Keratinocyte (primary cell): ENCODE measurements at regions not wholly inside any gene's neighbourhood (a gene's known extent, or its start where the extent isn't known, plus 50 kb on each side); places are given as distances from the start of the nearest gene placed in this dataset.

Experiments
- DNase-seq: peaks from one replicate; pipeline ENCODE4 v3.0.0-alpha.2; 2011; ENCODE audit warnings: low read depth, missing footprints, low spot score
- FAIRE-seq: peaks from 2 replicates; lab custom pipeline; 2011; peaks lifted over from hg19 to GRCh38; lab: Jason Lieb, UNC
- H2AFZ ChIP-seq: 2 replicates; pipeline ENCODE4 v1.6.0; 2012; ENCODE audit warnings: low read length, control low read depth, inconsistent platforms; ENCODE audit not compliant: control insufficient read depth
- H3K27ac ChIP-seq: 2 replicates; pipeline ENCODE4 v1.5.1; 2011; ENCODE audit warnings: low read length; ENCODE audit not compliant: control insufficient read depth, insufficient read depth
- H3K27me3 ChIP-seq: 3 replicates; pipeline ENCODE4 v1.6.0; 2011; ENCODE audit warnings: low read length; ENCODE audit not compliant: control insufficient read depth, insufficient read depth; ENCODE audit errors: extremely low read depth
- H3K36me3 ChIP-seq, 2 experiments: 2 replicates in 1 of 2; 3 replicates in 1 of 2; pipeline ENCODE4 v1.5.1; 2011; ENCODE audit warnings: low read length in 2 of 2, mild to moderate bottlenecking in 1 of 2; ENCODE audit not compliant: control insufficient read depth in 2 of 2, insufficient read depth in 2 of 2; ENCODE audit errors: extremely low read depth in 1 of 2
- H3K4me1 ChIP-seq: 3 replicates; pipeline ENCODE4 v1.5.1; 2011; ENCODE audit warnings: low read length; ENCODE audit not compliant: control insufficient read depth, insufficient read depth; ENCODE audit errors: extremely low read depth
- H3K4me2 ChIP-seq: 3 replicates; pipeline ENCODE4 v1.6.0; 2011; ENCODE audit warnings: low read depth, low read length; ENCODE audit not compliant: control insufficient read depth, insufficient read depth; ENCODE audit errors: extremely low read depth
- H3K4me3 ChIP-seq, 3 experiments: fragments of 200-600 bp in 1 of 3; sonication (generic) in 1 of 3; 2 replicates in 2 of 3; 3 replicates in 1 of 3; pipeline ENCODE4 v1.5.1; 2011 to 2016; ENCODE audit warnings: low read length in 3 of 3, mild to moderate bottlenecking in 3 of 3, control low read depth in 2 of 3, inconsistent platforms in 1 of 3, low read depth in 1 of 3, mixed read lengths in 1 of 3, mixed run types in 1 of 3, moderate library complexity in 1 of 3; ENCODE audit not compliant: control insufficient read depth in 2 of 3, insufficient read depth in 2 of 3; ENCODE audit errors: extremely low read depth in 1 of 3
- H3K79me2 ChIP-seq: 2 replicates; pipeline ENCODE4 v1.6.0; 2012; ENCODE audit warnings: low read length; ENCODE audit not compliant: control insufficient read depth, insufficient read depth
- H3K9ac ChIP-seq: 3 replicates; pipeline ENCODE4 v1.6.0; 2011; ENCODE audit warnings: low read length; ENCODE audit not compliant: control insufficient read depth, insufficient read depth; ENCODE audit errors: extremely low read depth
- H3K9me1 ChIP-seq: 3 replicates; pipeline ENCODE4 v1.6.0; 2011; ENCODE audit warnings: low read length; ENCODE audit not compliant: control insufficient read depth, insufficient read depth; ENCODE audit errors: extremely low read depth
- H3K9me3 ChIP-seq: 2 replicates; pipeline ENCODE4 v1.5.1; 2012; ENCODE audit warnings: low read depth, low read length; ENCODE audit not compliant: control insufficient read depth
- H4K20me1 ChIP-seq: 3 replicates; pipeline ENCODE4 v1.6.0; 2011; ENCODE audit warnings: low read length; ENCODE audit not compliant: control insufficient read depth, insufficient read depth; ENCODE audit errors: extremely low read depth
- CTCF ChIP-seq, 3 experiments: IDR thresholded peaks in 1 of 3; conservative IDR thresholded peaks in 1 of 3; optimal IDR thresholded peaks in 1 of 3; 2 replicates in 2 of 3; 3 replicates in 1 of 3; pipeline versions ENCODE3 to v1.5.1; 2011; ENCODE audit warnings: low read length in 3 of 3, mild to moderate bottlenecking in 3 of 3, moderate library complexity in 2 of 3, control low read depth in 1 of 3, inconsistent platforms in 1 of 3; ENCODE audit not compliant: insufficient read depth in 2 of 3; ENCODE audit errors: extremely low read depth in 1 of 3
- EZH2 ChIP-seq: IDR thresholded peaks from one replicate; pipeline ENCODE4 v1.6.1; 2012; ENCODE audit warnings: inconsistent platforms, mild to moderate bottlenecking, low read length, moderate library complexity
- dilution Hi-C: fragments of 300-500 bp; cut with MboI; formaldehyde crosslinking; loops from one replicate; pipeline ENCODE4 v1.7.0; 2020; ENCODE audit warnings: low sequenced_read_pairs; ENCODE audit not compliant: extremely low pct_ligation_motif_present

DNA sequence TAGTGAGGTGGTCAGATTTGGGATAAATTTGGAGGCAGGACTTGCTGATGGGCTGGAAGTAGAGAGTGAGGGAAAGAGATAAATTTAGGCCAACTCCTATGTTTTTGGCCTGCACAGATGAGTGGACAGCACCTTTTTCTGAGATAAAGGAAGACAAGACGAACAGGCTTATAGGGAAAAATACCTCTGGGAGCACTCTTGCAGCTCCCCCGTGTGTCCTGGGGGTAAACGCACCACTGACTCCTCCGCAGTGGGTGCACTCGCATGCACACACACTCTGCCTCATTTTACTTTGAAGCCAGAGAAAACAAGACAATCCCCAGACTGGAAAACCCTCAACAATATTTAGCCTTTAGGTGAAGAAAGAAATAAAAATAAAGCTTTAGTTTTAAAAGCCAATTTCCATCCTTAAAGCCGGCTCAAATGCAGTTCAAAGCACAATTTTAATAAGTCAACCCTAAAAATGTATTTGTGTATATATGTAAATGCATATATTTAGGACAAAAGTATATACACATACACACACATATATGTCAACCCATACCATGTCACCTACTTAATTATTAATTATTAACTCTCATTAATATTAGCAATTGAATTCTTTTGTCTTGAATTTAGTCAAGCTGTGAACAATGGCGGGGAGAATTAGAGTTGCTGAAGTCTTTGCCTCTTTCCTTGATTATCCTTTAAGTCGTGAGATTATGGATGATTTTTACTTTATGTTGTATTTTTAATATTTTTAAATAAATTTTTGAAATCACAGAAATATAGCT is 341.8 kb downstream of the ZNF326 start:
- no peak for DNase-seq
- Histone ChIP-seq H3K9ac (no peak overlapping the region), H4K20me1 (no peaks in the 10 kb centered on the region), H3K4me1 (no peaks in the 10 kb centered on the region), H3K4me2 (no peak overlapping the region), H3K9me1 (no peaks in the 10 kb centered on the region), H3K36me3 (no peaks in the 10 kb centered on the region), H3K9me3 (no peaks in the 10 kb centered on the region), H3K4me3 (no peak overlapping the region), H3K27ac (no peak overlapping the region), H3K27me3 (no peaks in the 10 kb centered on the region), H2AFZ (no peak overlapping the region), H3K79me2 (no peaks in the 10 kb centered on the region)
- dilution Hi-C loops = no loop called here
- no peak for TF ChIP-seq CTCF (optimal IDR thresholded peaks at IDR 0.05 in 1 of 3, IDR thresholded peaks at IDR 0.05 in 1 of 3, conservative IDR thresholded peaks at IDR 0.05 in 1 of 3; ENCODE audit: extremely low read depth in 1 of 3, insufficient read depth in 2 of 3, low read length in 3 of 3)
- TF ChIP-seq EZH2 = no peak
- no peak for FAIRE-seq

DNA sequence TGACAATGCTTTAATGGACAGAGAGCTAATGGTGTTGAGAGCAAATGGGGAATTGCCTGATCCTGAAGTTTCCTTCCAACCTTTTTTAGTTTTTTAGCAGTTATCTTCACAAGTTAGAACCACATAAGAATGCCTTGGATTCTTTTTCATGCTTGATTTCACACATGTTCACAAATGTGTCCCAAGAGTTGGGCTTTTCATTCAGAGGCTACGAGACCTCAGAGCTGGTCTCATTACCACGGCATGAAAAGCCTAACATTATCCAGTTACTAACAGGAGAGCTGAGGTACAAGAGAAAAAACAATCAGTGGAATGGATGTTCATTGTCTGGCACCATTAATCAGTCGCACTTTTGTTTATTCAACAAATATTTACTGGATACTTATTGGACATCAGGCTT is 340.6 kb downstream of the ZNF326 start:
- dilution Hi-C loops = no loop called here
- Histone ChIP-seq H3K4me3 (no peak overlapping the region), H3K4me1 (no peaks in the 10 kb centered on the region), H3K27me3 (no peaks in the 10 kb centered on the region), H3K4me2 (no peak overlapping the region), H4K20me1 (no peaks in the 10 kb centered on the region), H3K9ac (no peak overlapping the region), H3K9me1 (no peaks in the 10 kb centered on the region), H3K79me2 (no peaks in the 10 kb centered on the region), H3K9me3 (no peaks in the 10 kb centered on the region), H3K36me3 (no peaks in the 10 kb centered on the region), H3K27ac (no peak overlapping the region), H2AFZ (no peak overlapping the region)
- FAIRE-seq = no peak
- DNase-seq = no peak
- TF ChIP-seq CTCF (optimal IDR thresholded peaks at IDR 0.05 in 1 of 3, IDR thresholded peaks at IDR 0.05 in 1 of 3, conservative IDR thresholded peaks at IDR 0.05 in 1 of 3; ENCODE audit: extremely low read depth in 1 of 3, insufficient read depth in 2 of 3, low read length in 3 of 3) (no peak), EZH2 (no peak)
